ENCODE measurements at regions not wholly inside any gene's neighbourhood (a gene's known extent, or its start where the extent isn't known, plus 50 kb on each side); places are given as distances from the start of the nearest gene placed in this dataset.

DNA sequence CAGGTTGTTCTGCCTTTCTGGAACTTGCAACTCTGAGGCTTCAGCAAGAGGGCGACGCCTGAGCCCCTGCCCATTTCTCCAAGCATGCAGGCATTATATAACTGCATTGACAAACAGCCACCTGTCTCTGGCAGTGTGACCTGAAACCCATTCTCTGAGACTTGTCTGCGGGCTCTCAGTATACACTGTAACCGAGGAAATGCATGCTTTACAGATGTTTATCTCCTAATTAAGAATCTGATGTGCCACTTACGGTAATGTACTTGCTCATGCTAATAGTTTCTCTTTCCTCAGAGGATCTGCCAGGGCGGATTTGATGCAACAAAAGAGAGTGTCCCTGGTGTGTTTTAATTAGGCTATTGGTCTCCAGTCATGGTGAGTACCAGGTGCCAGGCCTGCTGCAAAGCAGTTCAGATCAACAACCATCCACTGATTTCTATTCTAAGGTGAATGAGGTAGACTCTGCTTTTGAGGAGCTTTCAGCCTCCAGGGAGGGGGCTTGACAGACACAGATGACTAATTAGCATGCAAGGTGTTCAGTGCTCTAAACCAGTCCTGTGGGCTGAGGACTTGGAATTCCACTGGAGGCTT lies 593.7 kb upstream of the KLF4 start:
- DNase-seq = no peak

DNA sequence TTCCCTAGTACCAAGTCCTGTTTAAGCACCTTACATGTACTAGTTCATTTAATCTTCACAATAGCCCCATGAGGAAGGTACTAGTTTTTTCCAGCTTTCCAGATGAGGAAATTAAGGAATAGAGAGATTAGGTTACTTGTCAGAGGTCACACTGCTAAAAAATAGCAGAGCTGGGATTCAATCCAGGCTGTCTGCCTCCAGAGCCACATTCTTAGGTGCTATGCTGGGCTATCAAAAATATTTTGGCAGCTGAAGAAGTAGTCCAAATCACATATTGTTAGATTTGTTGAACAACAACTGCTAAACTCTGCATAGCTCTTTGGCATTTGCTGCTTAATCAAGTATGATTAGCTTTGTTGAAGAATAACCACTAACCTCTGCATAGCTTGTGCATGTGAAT lies 591.5 kb upstream of the KLF4 start:
- DNase-seq = no peak

DNA sequence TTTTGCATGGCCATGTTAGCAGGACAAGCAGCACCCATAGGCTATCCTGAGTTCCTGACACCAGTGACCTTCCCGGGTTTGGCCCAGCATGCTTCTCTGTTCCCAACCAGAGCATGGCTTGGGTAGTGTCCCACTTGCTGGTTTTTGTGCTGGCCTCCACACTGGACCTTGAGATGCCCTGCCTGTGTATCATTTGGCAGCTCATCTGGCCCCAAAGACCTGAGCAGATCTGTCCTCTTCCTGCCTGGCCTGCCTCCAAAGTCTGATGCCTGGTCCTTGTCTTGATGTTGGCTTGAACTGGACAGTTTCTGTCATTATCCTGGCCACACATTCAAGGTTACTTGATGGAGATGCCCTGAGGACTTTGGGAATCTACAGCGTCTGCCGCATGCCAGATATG lies 590.7 kb upstream of the KLF4 start:
- no peak for DNase-seq

DNA sequence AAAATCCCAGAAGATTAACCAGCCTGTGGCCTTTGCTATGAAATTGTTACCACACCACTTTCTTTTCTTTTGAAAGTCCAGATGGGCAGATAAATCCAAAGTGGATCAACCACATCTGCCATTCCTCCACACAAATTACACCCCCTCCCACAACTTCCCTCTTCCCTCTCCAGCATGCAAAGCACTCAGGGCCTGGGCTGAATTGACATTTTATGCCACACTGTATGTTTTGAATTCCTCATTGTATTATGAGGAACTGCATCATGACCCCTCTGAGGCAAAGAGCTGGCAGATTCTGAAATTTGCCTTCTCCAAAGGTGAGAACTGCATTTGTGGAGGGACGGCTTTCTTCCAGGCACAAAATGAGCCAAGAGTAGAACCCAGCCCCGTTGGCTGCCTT lies 589.2 kb upstream of the KLF4 start:
- DNase-seq = no peak

DNA sequence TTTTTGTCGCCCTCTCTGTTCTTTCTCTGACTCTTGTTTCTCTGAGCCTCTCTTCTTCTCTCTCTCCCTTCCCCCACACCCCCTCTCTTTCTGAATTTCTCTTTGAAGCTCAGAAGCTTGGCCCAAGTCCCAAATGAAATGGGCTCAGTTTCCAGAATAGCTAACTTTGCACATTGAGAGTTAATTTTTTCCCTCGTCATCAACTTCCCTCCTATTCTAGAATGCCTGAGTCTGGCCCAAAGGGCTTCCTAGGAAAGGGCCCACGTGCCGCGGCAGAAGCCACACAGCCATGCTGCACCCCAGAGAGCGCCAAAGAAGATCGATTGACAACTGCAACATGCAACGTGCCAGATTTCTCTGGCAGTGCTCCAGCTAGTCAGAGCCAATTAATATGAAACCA lies 588.8 kb upstream of the KLF4 start:
- DNase-seq = no peak

DNA sequence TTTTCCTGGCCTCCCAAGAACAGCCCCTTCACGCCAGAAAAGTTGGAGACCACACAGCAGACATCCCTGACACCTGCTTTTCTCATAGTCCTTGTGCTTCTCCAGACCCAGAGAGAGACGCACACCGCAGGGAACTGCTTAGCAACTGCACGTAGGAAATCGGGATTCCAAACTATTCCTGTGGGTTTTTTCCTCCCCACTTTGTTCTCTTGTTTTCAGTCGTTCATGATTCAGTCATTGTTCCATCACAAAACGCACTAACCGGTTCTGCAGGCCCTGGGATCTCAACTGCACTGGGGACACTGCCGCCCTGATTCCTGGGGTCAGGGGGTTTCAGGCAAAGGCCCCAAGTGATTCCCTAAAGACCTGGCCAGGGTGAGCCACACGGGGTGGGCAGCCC lies 588.0 kb upstream of the KLF4 start:
- no peak for DNase-seq

DNA sequence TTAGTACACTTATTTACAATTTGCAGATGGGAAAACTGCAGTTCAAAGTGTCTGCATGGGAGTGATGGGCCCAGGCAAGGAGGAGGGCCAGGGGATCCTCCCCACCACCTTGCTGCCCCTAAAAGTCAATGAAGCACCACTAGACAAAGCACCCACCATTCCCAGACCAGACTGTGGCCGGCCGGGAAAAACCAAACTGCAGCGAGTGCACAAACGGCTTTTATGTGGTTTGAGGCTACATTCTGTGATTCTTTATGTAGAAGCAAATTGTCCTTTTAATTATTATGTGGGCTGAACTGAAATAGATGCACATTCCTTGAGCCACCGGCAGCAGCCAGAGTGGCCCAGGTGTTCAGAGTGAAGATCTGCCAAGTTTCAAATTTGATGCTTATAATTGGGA lies 585.3 kb upstream of the KLF4 start:
- no peak for DNase-seq

DNA sequence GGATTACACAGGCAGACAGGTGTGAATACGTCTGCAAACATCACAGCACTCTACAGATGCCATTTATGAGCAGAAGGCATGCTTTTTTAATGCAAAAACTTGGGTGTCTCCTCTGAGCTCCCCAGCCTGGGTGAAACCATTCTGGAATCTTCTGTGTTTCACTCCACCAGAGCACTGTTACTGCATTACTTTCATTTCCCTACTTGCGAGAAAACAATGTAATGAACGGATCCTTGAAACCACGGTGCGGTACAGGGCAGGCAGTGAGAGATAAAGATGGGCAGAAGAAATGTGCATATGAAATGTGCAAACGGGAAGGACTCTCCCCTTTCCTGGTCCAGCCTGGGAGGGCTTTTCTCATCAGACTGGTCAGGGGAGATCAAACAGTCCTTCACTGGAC lies 584.3 kb upstream of the KLF4 start:
- no peak for DNase-seq

DNA sequence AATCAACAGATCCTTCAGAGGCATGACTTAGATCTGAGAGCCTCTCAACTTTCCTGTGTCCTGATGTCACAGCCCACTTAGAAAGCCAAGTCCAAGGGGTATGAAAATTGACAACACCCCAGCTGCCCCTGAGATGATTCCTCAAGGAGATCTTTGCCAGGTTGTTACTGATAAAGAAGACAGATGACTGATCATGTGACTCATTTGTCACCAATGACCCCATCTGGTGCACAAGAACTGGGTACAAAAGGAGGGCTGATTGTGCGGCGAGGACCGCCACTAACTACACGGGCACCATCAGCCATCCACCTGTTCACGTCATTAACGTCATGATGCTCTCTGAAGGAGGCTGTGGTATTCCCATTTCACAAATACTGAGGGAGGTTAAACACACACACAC lies 583.2 kb upstream of the KLF4 start:
- no peak for DNase-seq

DNA sequence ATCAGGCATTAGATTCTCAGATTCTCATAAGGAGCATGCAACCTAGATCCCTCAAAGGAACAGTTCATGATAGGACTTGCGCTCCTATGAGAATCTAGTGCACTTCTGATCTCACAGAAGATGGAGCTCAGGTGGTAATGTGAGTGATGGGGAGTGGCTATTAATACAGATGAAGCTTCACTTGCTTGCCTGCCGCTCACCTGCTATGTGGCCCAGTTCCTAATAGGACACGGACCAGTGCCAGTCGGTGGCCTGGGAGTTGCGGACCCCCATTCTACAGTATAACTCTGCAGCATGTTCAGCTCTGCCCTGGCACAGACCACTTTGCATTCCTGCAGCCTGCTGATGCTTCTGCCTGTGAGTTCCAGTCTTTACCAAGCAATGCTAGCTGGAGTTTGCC lies 581.3 kb upstream of the KLF4 start:
- no peak for DNase-seq

DNA sequence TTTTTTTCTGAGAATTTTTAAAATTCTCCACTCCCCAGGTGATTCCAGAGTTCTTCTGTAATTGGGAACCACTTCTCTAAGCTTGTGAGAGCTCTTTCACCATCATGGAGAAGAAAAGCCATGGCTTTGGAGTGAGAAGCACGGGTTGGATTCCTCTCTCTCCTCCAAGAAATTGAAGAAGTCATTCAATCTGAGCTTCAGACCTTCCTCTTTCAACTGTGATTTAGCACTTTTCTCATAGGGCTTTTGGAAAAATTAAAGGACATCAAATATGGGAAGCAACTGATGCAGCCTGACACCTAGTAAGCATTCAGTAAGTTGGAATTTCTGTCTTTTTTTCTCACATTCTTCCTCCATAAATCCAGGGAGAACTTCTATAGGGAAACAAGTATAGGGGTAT lies 580.4 kb upstream of the KLF4 start:
- DNase-seq = no peak

DNA sequence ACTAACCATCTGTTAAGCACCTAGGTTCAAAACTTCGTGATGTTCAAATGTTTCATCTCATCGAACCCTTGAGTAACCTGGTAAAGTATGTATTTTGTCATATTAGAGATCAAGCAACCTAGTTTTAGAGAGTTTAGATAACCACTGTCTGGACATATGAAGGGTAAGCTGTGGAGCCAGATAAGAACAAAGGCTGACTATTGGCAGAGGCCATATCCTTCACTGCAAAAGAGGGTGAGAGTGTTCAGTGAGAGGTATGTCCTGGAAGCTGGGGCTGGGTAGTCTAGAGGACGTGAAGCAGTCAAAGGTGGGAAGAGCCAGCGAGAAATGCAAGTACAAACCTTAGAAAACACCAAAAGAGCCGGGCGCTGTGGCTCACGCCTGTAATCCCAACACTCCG lies 573.1 kb upstream of the KLF4 start:
- DNase-seq = no peak

DNA sequence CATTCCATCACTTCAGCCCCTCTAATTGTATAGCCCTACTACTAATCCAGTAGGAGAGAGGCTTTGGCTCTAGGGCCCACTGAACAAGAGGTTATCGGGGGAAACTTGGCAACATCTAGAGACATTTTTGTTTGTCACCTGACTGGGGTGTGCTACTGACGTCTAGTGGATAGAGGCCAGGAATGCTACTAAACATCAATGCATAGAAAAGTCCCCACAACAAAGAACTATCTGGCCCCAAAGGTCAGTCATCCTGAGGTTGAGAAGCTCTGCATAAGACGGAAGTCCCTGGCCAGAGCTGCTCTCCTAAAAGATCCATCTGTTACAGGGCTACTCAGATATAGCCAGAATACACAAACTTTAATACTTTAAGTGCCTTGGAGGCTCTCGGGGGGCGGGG lies 570.6 kb upstream of the KLF4 start:
- DNase-seq = no peak

DNA sequence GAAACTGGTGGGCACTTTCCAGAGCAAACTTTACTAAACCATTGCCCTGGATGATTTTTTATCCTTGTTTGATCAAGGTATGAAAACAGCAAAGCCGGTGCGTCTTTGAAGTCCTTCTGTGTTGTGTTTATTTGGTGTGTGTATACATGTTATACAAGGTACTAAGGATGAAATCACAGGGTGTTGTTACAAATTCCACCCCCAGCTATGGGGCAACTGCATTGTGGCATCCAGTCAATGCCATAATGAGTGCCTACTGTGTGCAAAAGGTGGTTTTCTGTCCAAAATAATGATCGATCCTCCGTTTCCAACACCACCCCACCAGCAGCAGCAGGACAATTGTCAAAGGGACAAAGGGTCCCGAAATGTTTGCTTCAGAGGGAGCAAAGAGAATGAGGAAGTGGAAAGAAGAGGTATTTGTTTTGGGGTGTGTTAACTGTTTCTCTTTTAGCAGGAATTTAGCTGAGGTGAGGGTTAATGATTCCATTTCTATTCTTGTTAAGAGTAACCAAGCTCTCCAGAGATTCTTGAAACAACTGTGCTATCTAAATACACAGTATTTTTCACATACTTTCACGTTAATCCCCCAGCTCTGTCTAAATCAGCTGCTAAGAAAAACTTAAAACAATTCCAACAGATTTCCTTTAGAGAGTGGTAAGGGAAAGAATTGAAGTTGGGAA lies 568.7 kb upstream of the KLF4 start:
- no peak for DNase-seq

DNA sequence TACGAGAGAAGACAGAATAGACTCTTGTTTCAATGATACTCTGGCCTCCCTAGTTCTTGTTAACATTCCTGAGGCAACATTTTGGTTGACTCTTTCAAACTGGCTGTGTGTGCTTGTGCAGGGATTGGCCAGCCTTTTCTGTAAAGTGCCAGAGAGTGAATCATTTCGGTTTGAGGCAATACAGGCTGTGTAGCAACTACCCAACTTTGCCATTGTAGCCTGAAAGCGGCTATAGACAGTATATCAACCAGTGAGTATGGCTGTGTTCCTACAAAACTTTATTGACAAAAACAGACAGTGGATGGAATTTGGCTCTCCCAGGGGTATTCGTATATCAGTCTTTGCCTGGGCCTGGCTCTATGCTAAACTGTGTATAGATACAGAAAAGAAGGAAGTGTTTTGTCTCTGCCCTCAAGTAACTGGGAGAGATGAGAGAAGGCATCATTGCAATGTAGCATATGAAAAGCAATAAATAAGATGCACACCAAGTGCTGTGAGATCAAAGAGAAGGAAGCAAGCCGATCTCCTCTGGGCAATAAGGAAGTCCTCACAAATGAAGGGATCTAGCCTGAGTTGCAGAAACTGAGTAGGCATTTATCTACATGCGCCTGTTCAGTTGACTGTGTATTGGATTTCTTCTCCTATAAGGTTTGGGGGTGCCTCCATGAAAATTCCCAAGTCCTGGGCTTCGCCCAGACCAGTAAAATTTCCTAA lies 568.0 kb upstream of the KLF4 start:
- DNase-seq = no peak

DNA sequence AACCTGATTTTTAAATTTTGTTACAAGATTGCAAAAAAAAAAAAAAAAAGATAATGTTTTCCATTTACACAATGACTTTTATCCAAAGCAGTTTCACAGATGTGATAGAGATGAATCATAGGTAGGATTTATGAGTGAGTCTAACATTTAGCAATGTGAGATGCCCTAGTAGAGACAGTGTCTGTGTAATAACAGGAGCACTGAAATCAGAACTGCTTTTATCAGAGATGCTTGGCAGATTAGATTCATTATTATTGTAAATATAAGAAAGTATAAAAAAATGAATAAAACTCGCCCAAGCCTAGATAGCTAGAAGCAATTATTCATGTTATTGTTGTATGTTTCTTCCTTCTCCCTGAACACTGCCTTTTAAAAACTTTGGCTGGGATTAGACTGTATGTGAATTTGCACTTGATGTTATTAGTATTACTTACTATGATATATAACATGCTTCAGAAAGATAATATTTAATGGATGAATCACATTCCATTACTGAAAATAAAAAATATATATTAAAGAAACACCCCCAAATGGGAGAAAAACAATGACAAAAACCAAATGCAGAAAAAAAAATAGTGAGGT lies 567.3 kb upstream of the KLF4 start:
- no peak for DNase-seq

DNA sequence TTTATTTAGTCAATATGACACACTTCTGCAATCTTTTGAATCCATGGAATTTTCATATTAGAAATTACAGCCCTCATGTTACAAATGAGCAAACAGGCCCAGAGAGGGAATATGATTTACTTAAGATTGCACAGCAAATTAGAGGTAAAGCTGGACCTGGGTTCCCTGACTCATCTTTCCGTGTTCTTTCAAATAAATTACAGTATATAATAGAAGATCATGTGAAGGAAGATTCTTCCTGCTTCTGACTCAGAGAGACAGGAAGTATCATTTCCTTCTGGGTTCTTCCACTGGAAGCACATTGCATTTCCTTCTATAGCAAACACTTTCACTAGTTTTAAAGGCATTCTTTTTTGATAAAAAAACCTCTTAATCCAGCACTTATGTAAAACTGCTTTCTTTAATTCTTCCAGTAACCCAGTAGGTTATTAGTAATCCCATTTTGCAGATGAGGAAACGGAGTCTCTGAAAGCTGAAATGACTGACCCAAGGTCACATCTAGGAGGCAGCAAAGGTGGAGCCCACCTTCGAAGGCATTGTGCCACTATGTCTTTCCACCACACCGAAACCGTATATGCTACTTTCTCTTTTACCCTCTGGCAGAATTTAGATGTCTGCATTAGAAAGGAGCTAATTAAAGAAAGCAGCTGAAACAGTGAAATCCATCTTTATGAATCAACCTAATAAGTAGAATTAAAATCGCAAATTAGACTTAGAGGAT lies 566.7 kb upstream of the KLF4 start:
- no peak for DNase-seq

DNA sequence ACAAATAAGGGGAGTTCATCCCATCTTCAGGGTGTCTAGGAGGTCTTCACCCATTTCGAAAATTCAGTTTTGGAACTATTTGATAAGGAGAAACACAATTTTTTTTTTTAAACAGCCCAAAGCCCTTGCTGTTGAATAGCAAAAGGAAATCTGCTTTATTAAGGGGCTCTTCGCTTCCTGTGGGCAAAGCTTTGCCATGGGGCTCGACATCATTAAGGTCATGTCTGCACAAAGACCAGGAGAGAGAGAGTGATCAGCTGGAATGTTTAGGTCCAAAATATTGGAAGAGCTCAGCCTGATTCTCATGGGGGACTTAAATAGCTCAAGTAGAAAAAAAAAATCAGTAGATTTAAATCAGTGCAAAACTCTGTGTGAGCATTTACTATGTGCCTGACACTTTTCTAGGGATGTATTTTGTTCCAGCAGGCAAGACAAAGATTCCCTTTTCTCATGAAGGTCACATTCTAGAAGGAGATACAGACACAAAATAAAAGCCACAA lies 564.6 kb upstream of the KLF4 start:
- no peak for DNase-seq

DNA sequence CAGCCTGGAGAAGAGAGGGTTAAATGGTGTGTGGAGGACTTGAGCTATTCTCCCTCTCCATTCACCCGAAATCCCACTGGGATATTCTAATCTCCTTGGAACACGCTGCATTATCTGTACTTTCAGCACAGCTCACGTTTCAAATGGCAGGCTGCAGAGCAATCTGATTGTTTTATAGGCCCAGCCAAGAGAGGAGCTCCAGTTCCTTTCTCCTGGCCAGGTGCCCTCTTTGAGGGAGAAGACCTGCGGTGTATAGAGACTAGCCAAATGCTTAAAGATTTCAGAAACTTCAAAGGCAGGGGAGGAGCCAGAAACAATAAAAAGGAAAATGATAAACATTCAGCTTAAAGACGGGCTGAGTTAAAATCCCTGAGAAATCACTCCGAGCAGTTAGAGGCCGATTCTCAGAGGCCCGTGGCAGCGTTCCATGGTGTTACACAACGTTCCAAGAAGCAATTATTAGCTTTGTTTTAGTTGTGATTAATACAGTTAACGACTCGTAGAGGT lies 564.0 kb upstream of the KLF4 start:
- no peak for DNase-seq

DNA sequence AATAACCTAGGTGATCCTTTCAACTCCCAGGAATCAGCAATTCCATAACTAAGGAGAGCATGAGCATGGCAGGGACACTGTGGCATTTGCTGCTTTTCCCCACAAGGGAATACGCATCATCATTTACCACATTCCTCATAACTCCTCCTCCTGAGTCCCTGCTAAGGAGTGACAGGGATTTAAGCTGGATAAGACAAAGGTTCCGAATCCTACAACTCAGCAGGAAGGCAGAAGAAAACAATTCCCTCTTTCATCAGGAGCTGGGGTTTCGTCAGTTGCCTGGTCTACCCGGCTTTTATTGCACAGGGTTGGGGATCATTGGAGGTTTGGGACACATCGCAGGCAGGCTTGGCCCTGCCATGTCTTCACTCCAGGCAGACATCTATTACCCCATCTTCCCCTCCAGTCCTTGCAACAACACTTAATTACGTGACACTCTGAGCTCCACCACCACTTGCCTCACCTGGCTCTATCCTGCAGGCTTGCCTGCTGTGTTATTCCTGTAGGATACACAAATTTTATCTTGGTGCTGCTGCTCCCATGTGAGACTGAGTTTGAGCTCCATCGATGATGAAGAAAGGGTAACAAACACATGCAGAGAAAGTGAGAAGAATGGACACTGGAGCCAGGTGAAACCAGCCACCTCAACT lies 563.0 kb upstream of the KLF4 start:
- DNase-seq = no peak

DNA sequence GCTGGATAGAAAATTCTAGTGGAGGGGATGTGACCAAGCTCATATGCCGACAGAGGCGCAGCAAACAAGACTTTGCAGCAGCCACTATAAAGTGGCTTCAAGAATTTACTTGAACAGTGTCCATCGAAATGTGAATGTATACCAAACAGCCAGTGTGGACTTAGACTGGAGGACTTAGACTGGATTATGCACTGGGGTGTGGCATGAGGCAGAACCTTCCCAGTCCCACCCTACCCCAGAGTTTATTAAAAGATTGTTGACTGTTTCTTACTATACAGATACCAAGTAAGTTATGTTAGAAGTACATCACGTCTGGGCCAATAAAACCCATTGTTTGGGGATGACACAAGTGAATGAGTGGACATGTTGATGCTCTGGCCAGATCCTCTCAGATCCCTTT lies 561.3 kb upstream of the KLF4 start:
- DNase-seq = no peak

DNA sequence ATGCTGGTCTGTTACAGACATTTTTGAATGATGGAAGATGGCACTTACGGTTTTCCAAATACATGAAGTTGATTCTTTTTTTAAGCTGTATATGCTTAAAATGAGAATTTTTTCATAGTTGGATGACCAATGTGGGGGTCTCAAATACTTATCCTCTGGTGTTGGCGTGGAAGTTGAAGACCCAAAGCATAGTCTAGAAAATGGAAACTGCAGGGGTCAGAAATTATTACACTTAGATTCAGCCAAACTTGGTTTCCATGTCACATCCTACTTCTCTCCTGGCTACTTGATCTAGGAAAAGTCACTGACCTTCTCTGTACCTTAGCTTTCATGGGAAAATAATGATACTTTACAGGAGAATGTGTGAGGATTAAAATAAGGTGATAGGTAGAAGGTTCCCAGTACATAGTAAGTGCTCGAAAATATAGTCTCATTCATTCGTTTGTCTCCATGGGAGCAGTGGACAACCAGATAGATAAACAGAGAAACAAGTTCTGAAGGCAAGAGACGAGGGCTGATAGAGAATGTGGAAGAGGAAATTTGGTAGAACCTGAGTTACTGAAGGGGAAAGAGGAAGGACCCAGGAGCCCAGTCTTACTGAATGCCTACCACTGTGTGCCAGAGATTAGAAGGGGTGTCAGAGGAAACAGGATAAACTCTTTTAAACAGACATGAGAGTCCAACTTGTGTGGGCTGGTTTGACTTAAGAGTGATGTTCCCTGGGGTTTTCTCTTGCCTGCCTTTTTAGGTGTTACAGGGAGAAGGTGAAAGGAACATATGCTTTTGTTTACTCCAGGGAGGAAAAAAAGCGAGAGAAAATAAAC lies 560.3 kb upstream of the KLF4 start:
- no peak for DNase-seq
